PC-3 (cell line): ENCODE measurements at regions not wholly inside any gene's neighbourhood (a gene's known extent, or its start where the extent isn't known, plus 50 kb on each side); places are given as distances from the start of the nearest gene placed in this dataset.

Source experiments
- CTCF ChIP-seq: fragments of 300-600 bp; sonication (generic); conservative IDR thresholded peaks from 2 replicates; pipeline ENCODE4 v1.5.1; 2017; ENCODE audit warnings: antibody characterized with exemption, low read depth, mild to moderate bottlenecking, low read length
- EZH2 ChIP-seq: fragments of 300-600 bp; sonication (generic); IDR thresholded peaks from one replicate; pipeline ENCODE4 v1.6.1; 2017; ENCODE audit warnings: antibody characterized with exemption, mild to moderate bottlenecking, low read length; ENCODE audit not compliant: unreplicated experiment
- EZH2phosphoT487 ChIP-seq: fragments of 300-600 bp; sonication (generic); IDR thresholded peaks from 2 replicates; pipeline ENCODE4 v1.6.1; 2018; ENCODE audit warnings: mild to moderate bottlenecking, antibody characterized with exemption, low read length, borderline replicate concordance

DNA sequence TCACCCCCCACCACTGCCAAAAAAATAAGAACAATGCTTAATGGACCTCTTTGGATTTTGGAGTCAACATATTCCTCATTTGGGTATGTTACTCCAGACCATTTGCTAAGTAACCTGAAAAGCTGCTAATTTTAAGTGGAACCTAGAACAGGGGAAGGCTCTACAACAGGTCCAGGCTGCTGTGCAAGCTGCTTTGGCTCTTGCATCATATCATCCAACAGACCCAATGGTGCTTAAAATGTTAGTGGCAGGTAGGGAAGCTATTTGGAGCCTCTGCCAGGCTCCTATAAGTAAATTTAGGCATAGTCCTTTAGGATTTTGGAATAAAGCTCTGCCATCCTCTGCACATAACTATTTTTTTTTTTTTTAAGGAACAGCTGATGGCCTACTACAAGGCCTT lies 132.2 kb upstream of the PMCH start:
- TF ChIP-seq CTCF = no peak
- TF ChIP-seq EZH2phosphoT487 = no peak
- TF ChIP-seq EZH2 = no peak
